NB4 (cell line): ENCODE measurements at regions not wholly inside any gene's neighbourhood (a gene's known extent, or its start where the extent isn't known, plus 50 kb on each side); places are given as distances from the start of the nearest gene placed in this dataset.

Experiments used
- DNase-seq: peaks from one replicate; pipeline ENCODE4 v3.0.0; 2010; ENCODE audit warnings: low read depth
- H3K4me3 ChIP-seq: one replicate; pipeline ENCODE4 v1.5.1; 2011; ENCODE audit warnings: mild to moderate bottlenecking, low read depth, low read length, moderate library complexity
- CTCF ChIP-seq: IDR thresholded peaks from one replicate; pipeline ENCODE4 v1.5.1; 2012; ENCODE audit warnings: low read depth, low read length
- MAX ChIP-seq: IDR thresholded peaks from 2 replicates; pipeline ENCODE4 v1.6.1; 2011; ENCODE audit warnings: low read depth, low read length
- MYC ChIP-seq: IDR thresholded peaks from 2 replicates; pipeline ENCODE4 v1.6.1; 2011; ENCODE audit warnings: low read depth, low read length
- POLR2A ChIP-seq: IDR thresholded peaks from 2 replicates; pipeline ENCODE4 v1.6.1; 2011; ENCODE audit warnings: mild to moderate bottlenecking; ENCODE audit not compliant: insufficient read length; ENCODE audit errors: extremely low read depth

- no peak overlapping the region for H3K4me3 ChIP-seq
- TF ChIP-seq MAX (no peak), CTCF (no peak), POLR2A (no peak), MYC (no peak)
- DNase-seq, result no peak
These were observed 99.4 kb upstream of the PODXL start for GRCh38 chr7:131655866-131656265.

- TF ChIP-seq POLR2A, result no peak
- TF ChIP-seq MAX, result no peak
- no peak for TF ChIP-seq CTCF
- TF ChIP-seq MYC, result no peak
- DNase-seq, result no peak
- H3K4me3 ChIP-seq, result no peak overlapping the region
These were observed 99.0 kb upstream of the PODXL start for GRCh38 chr7:131655447-131655846.

- H3K4me3 ChIP-seq, result no peak overlapping the region
- TF ChIP-seq MYC, result peak; percentile 30; the same call in 1 of the 2 replicates
- TF ChIP-seq CTCF, result peak; percentile 93
- TF ChIP-seq MAX, result peak; percentile 45; the same call in 1 of the 2 replicates
- TF ChIP-seq POLR2A, result no peak
These were observed 98.4 kb upstream of the PODXL start for GRCh38 chr7:131654668-131655326.

GRCh38 chr7:131654249-131654558 lies 97.8 kb upstream of the PODXL start:
- no peak for DNase-seq
- TF ChIP-seq POLR2A, result no peak
- no peak for TF ChIP-seq MAX
- TF ChIP-seq MYC, result no peak
- no peak for TF ChIP-seq CTCF
- H3K4me3 ChIP-seq, result no peak overlapping the region

More at GRCh38 chr7:131654668-131655326, 98.4 kb upstream of the PODXL start:
- DNase-seq, result peak; percentile 80

- DNase-seq, result no peak
- TF ChIP-seq MYC, result no peak
- no peak overlapping the region for H3K4me3 ChIP-seq
These were observed 97.2 kb upstream of the PODXL start for GRCh38 chr7:131653418-131654248.

GRCh38 chr7:131652934-131653333 lies 96.5 kb upstream of the PODXL start:
- DNase-seq, result no peak
- H3K4me3 ChIP-seq, result no peak overlapping the region

More at GRCh38 chr7:131652934-131653333, 96.5 kb upstream of the PODXL start:
- TF ChIP-seq CTCF (no peak), MAX (no peak), MYC (no peak)
